H1 (cell line): ENCODE measurements at regions not wholly inside any gene's neighbourhood (a gene's known extent, or its start where the extent isn't known, plus 50 kb on each side); places are given as distances from the start of the nearest gene placed in this dataset.

Experiments used
- CTCF ChIA-PET: fragments of 300-600 bp; sonication (Branson Sonifier 250); formaldehyde crosslinking; loops from one replicate; lab custom pipeline; 2021; ENCODE audit not compliant: partially characterized antibody; lab: Charles Lee
- POLR2A ChIA-PET: fragments of 300-600 bp; sonication (Branson Sonifier 250); formaldehyde crosslinking; loops from one replicate; lab custom pipeline; 2021; ENCODE audit warnings: inconsistent platforms; ENCODE audit not compliant: partially characterized antibody; lab: Charles Lee
- DNase-seq, 2 experiments: peaks; one replicate each; pipeline versions ENCODE4 v3.0.0 to v3.0.0-alpha.2; 2010 to 2022; ENCODE audit warnings: low spot score in 2 of 2, low read depth in 1 of 2, mixed read lengths in 1 of 2
- FAIRE-seq: peaks from 2 replicates; lab custom pipeline; 2011; peaks lifted over from hg19 to GRCh38; lab: Jason Lieb, UNC
- H2AFZ ChIP-seq: 2 replicates; pipeline ENCODE4 v1.8.1; 2012; ENCODE audit warnings: low read length, inconsistent platforms
- H2AK5ac ChIP-seq: 2 replicates; pipeline ENCODE4 v1.6.1; 2013; ENCODE audit warnings: low read depth, low read length
- H2BK120ac ChIP-seq: replicated peaks from 2 replicates; pipeline ENCODE3; 2013; ENCODE audit warnings: low read depth, low read length, inconsistent platforms
- H2BK12ac ChIP-seq: 2 replicates; pipeline ENCODE4 v1.6.1; 2013; ENCODE audit warnings: low read depth, low read length
- H2BK15ac ChIP-seq: 2 replicates; pipeline ENCODE4 v1.6.1; 2013; ENCODE audit warnings: low read length
- H2BK20ac ChIP-seq: 2 replicates; pipeline ENCODE4 v1.6.1; 2013; ENCODE audit warnings: low read length
- H2BK5ac ChIP-seq: 2 replicates; pipeline ENCODE4 v1.6.1; 2013; ENCODE audit warnings: low read depth, low read length
- H3K14ac ChIP-seq: 2 replicates; pipeline ENCODE4 v1.6.1; 2013; ENCODE audit warnings: inconsistent platforms; ENCODE audit not compliant: insufficient read length
- H3K18ac ChIP-seq: 2 replicates; pipeline ENCODE4 v1.6.1; 2013; ENCODE audit warnings: low read length; ENCODE audit errors: extremely low read depth
- H3K23ac ChIP-seq: 2 replicates; pipeline ENCODE4 v1.6.1; 2013; ENCODE audit warnings: inconsistent platforms; ENCODE audit not compliant: insufficient read length
- H3K23me2 ChIP-seq: 2 replicates; pipeline ENCODE4 v1.6.1; 2013; ENCODE audit warnings: low read depth, low read length
- H3K27ac ChIP-seq: 2 replicates; pipeline ENCODE4 v1.6.1; 2011; ENCODE audit warnings: low read depth, low read length, inconsistent platforms
- H3K27me3 ChIP-seq, 4 experiments: replicated peaks in 1 of 4; 1 replicate in 1 of 4; 2 replicates in 3 of 4; pipeline versions ENCODE4 v1.6.1 to v1.8.1; 2011 to 2013; ENCODE audit warnings: low read length in 3 of 4, mild to moderate bottlenecking in 3 of 4, inconsistent platforms in 2 of 4, mixed read lengths in 2 of 4, moderate library complexity in 1 of 4; ENCODE audit not compliant: control insufficient read depth in 3 of 4, insufficient read depth in 3 of 4; ENCODE audit errors: extremely low read depth in 1 of 4
- H3K36me3 ChIP-seq, 4 experiments: 2 replicates each; pipeline versions ENCODE4 v1.6.1 to v1.8.1; 2011 to 2013; ENCODE audit warnings: mild to moderate bottlenecking in 4 of 4, low read length in 3 of 4, moderate library complexity in 2 of 4, control low read depth in 1 of 4, inconsistent platforms in 1 of 4; ENCODE audit not compliant: insufficient read depth in 4 of 4, control insufficient read depth in 2 of 4
- H3K4ac ChIP-seq: replicated peaks from 2 replicates; pipeline ENCODE3; 2013; ENCODE audit warnings: low read length, low read depth, mixed read lengths, inconsistent platforms; ENCODE audit not compliant: insufficient read length
- H3K4me1 ChIP-seq, 4 experiments: replicated peaks in 1 of 4; 1 replicate in 1 of 4; 2 replicates in 3 of 4; pipeline versions ENCODE4 v1.6.1 to v1.8.1; 2011 to 2013; ENCODE audit warnings: low read length in 3 of 4, inconsistent platforms in 2 of 4, mixed read lengths in 1 of 4; ENCODE audit not compliant: insufficient read depth in 4 of 4, control insufficient read depth in 3 of 4
- H3K4me2 ChIP-seq, 2 experiments: 2 replicates each; pipeline versions ENCODE4 v1.6.1 to v1.8.1; 2011 to 2013; ENCODE audit warnings: low read depth in 2 of 2, low read length in 2 of 2, control low read depth in 1 of 2, inconsistent platforms in 1 of 2, mild to moderate bottlenecking in 1 of 2; ENCODE audit not compliant: insufficient read depth in 1 of 2
- H3K4me3 ChIP-seq, 4 experiments: fragments of 200-600, 300-600 bp in 1 of 4; sonication (generic), shearing (Covaris generic), sonication (Bioruptor Twin) in 1 of 4; 2 replicates each; pipeline versions ENCODE4 v1.5.1 to v1.8.1; 2011 to 2016; ENCODE audit warnings: low read length in 4 of 4, low read depth in 3 of 4, control low read depth in 2 of 4, inconsistent platforms in 2 of 4, mild to moderate bottlenecking in 2 of 4, mixed read lengths in 1 of 4, moderate library complexity in 1 of 4; ENCODE audit not compliant: insufficient read depth in 2 of 4; ENCODE audit errors: extremely low read depth in 1 of 4
- H3K56ac ChIP-seq: replicated peaks from 2 replicates; pipeline ENCODE3; 2013; ENCODE audit warnings: low read depth, mild to moderate bottlenecking, mixed read lengths, low read length, inconsistent platforms; ENCODE audit not compliant: insufficient read length
- H3K79me1 ChIP-seq: 2 replicates; pipeline ENCODE4 v1.6.1; 2013; ENCODE audit warnings: low read depth, low read length, control low read depth
- H3K79me2 ChIP-seq, 2 experiments: 2 replicates each; pipeline versions ENCODE4 v1.6.1 to v1.8.1; 2012 to 2013; ENCODE audit warnings: low read length in 2 of 2, mild to moderate bottlenecking in 2 of 2, inconsistent platforms in 1 of 2; ENCODE audit not compliant: insufficient read depth in 2 of 2, control insufficient read depth in 1 of 2
- H3K9ac ChIP-seq, 4 experiments: replicated peaks in 1 of 4; 1 replicate in 1 of 4; 2 replicates in 3 of 4; pipeline versions ENCODE4 v1.6.1 to v1.8.1; 2011 to 2013; ENCODE audit warnings: low read depth in 3 of 4, low read length in 3 of 4, control low read depth in 2 of 4, mild to moderate bottlenecking in 2 of 4, moderate library complexity in 2 of 4, inconsistent platforms in 1 of 4; ENCODE audit errors: extremely low read depth in 1 of 4
- H3K9me3 ChIP-seq, 2 experiments: 2 replicates each; pipeline versions ENCODE4 v1.6.1 to v1.8.1; 2012 to 2013; ENCODE audit warnings: mild to moderate bottlenecking in 2 of 2, moderate library complexity in 2 of 2, control low read depth in 1 of 2, inconsistent platforms in 1 of 2, low read depth in 1 of 2, low read length in 1 of 2, mixed read lengths in 1 of 2; ENCODE audit not compliant: insufficient read depth in 2 of 2
- H4K20me1 ChIP-seq, 2 experiments: replicated peaks in 1 of 2; 2 replicates each; pipeline versions ENCODE3 to v1.8.1; 2011 to 2013; ENCODE audit warnings: inconsistent platforms in 2 of 2, low read length in 2 of 2, mild to moderate bottlenecking in 1 of 2; ENCODE audit not compliant: insufficient read depth in 2 of 2, control insufficient read depth in 1 of 2
- H4K5ac ChIP-seq: 2 replicates; pipeline ENCODE4 v1.6.1; 2013; ENCODE audit warnings: low read length, low read depth, mixed read lengths, inconsistent platforms; ENCODE audit not compliant: insufficient read length
- H4K8ac ChIP-seq: 2 replicates; pipeline ENCODE4 v1.8.0; 2013; ENCODE audit warnings: mild to moderate bottlenecking, moderate library complexity, low read length, inconsistent platforms; ENCODE audit not compliant: insufficient read depth; ENCODE audit errors: extremely low read depth
- H4K91ac ChIP-seq: replicated peaks from 2 replicates; pipeline ENCODE3; 2013; ENCODE audit warnings: low read length, mixed read lengths, inconsistent platforms; ENCODE audit not compliant: insufficient read length
- ATF2 ChIP-seq: IDR thresholded peaks from 2 replicates; pipeline ENCODE4 v1.6.1; 2012; ENCODE audit warnings: low read length, inconsistent platforms
- BACH1 ChIP-seq: IDR thresholded peaks from 2 replicates; pipeline ENCODE4 v1.6.1; 2012; ENCODE audit warnings: low read length, improper control_type of control experiment
- BCL11A ChIP-seq, 2 experiments: IDR thresholded peaks; one replicate each; pipeline ENCODE4 v1.6.1; 2011; ENCODE audit warnings: low read depth in 2 of 2, low read length in 2 of 2, mild to moderate bottlenecking in 2 of 2
- BRCA1 ChIP-seq: IDR thresholded peaks from 2 replicates; pipeline ENCODE4 v1.6.1; 2012; ENCODE audit warnings: low read depth, low read length, improper control_type of control experiment
- CHD2 ChIP-seq: IDR thresholded peaks from 2 replicates; pipeline ENCODE4 v1.6.1; 2012; ENCODE audit warnings: low read length, improper control_type of control experiment
- EGR1 ChIP-seq: IDR thresholded peaks from 2 replicates; pipeline ENCODE4 v1.6.1; 2011; ENCODE audit warnings: low read depth, low read length, borderline replicate concordance
- KDM4A ChIP-seq: IDR thresholded peaks from one replicate; pipeline ENCODE4 v1.7.1; 2012; ENCODE audit warnings: low read depth, mild to moderate bottlenecking, moderate library complexity, low read length, inconsistent platforms; ENCODE audit not compliant: severe bottlenecking
- POLR2A ChIP-seq, 2 experiments: IDR thresholded peaks; 1 replicate in 1 of 2; 2 replicates in 1 of 2; pipeline ENCODE4 v1.6.1; 2011; ENCODE audit warnings: low read depth in 2 of 2, low read length in 2 of 2, mild to moderate bottlenecking in 2 of 2; ENCODE audit errors: control extremely low read depth in 1 of 2
- SRF ChIP-seq: IDR thresholded peaks from 2 replicates; pipeline ENCODE4 v1.6.1; 2011; ENCODE audit warnings: mild to moderate bottlenecking, low read depth, low read length, moderate library complexity
- WGBS, 2 experiments: shearing (Covaris generic) in 1 of 2; methylation state at CpG; one replicate each; pipeline versions ENCODE4 v1.1.6 to v1.1.7; 2013 to 2015; ENCODE audit warnings: low lambda C conversion rate in 2 of 2, mixed read lengths in 2 of 2, inconsistent platforms in 1 of 2, low coverage in 1 of 2, missing lambda C conversion rate in 1 of 2; ENCODE audit not compliant: insufficient replicate concordance in 2 of 2, insufficient coverage in 1 of 2, insufficient read length in 1 of 2; ENCODE audit errors: extremely low coverage in 1 of 2, missing lambda C conversion rate in 1 of 2; 5-methylcytosine and 5-hydroxymethylcytosine counted together

DNA sequence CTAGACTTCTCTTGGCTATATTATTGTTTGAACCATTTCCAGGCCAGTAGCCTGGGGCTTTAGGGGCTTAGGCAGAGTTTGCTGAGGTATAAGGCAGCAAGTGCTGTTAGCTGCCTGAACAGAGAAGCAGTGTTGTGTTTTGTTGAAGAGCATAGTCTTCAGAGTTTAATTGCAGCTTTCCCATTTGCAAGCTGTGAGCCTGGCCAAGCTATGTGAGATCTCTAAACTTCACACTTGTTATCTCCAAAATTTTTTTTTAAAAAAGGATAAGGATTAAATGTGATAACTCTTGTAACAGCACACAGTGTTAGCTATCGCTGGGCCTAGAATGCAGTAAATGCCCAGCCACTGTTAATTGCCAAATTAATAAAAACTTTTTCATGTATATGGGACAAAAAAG, 782.4 kb downstream of the REEP3 start:
- Histone ChIP-seq H2AK5ac (no peak overlapping the region), H3K27ac (no peak overlapping the region), H3K18ac (no peak overlapping the region), H3K9me3 (no peaks in the 10 kb centered on the region), H2BK15ac (no peak overlapping the region), H3K9ac (no peak overlapping the region), H3K4me1 (no peaks in the 10 kb centered on the region), H2BK20ac (no peak overlapping the region), H4K8ac (no peak overlapping the region), H4K20me1 (no peaks in the 10 kb centered on the region), H3K23me2 (no peaks in the 10 kb centered on the region), H4K91ac (no peak overlapping the region), H2BK120ac (no peak overlapping the region), H3K14ac (no peak overlapping the region), H2AFZ (no peak overlapping the region), H3K23ac (no peak overlapping the region), H3K27me3 (no peaks in the 10 kb centered on the region), H3K4me3 (no peak overlapping the region), H3K79me2 (no peaks in the 10 kb centered on the region), H3K36me3 (no peaks in the 10 kb centered on the region), H3K79me1 (no peaks in the 10 kb centered on the region), H2BK5ac (no peak overlapping the region), H2BK12ac (no peak overlapping the region), H3K56ac (no peak overlapping the region), H3K4me2 (no peak overlapping the region), H3K4ac (no peak overlapping the region), H4K5ac (no peak overlapping the region)
- POLR2A ChIA-PET, result no interaction called here
- CTCF ChIA-PET, result interaction anchor here (0.9 to 1.7 kb wide), 4 partner anchors 10 to 32 kb away, joined by 3 to 4 read pairs (median 3); no protein-coding TSS in a partner anchor
- WGBS, 2 experiments, result 96% methylated on average over 1 of the region's 1 CpG; no CpG with 5 or more reads in 1 of the 2 experiments
- no peak for FAIRE-seq
- TF ChIP-seq BRCA1 (no peak), SRF (no peak), BCL11A (IDR thresholded peaks at IDR 0.05; ENCODE audit: low read depth in 2 of 2, low read length in 2 of 2) (no peak), POLR2A (IDR thresholded peaks at IDR 0.05; ENCODE audit: control extremely low read depth in 1 of 2, low read depth in 2 of 2, low read length in 2 of 2) (no peak), EGR1 (no peak), KDM4A (no peak), BACH1 (no peak), CHD2 (no peak), ATF2 (no peak)
- no peak for DNase-seq
